ENCODE measurements at regions not wholly inside any gene's neighbourhood (a gene's known extent, or its start where the extent isn't known, plus 50 kb on each side); places are given as distances from the start of the nearest gene placed in this dataset.
A peak's percentile ranks its signal among the peaks of the same experiment; 100 is the strongest.

GRCh38 chr3:168472783-168473182 lies 377.1 kb upstream of the GOLIM4 start:
- no peak for DNase-seq (ENCODE audit: low read depth)
- no peak overlapping the region for H3K4me3 ChIP-seq (ENCODE audit: control insufficient read depth, low read depth, low read length)
- TF ChIP-seq CTCF (conservative IDR thresholded peaks at IDR 0.05; ENCODE audit: control insufficient read depth, insufficient read depth, low read depth, low read length): no peak

DNA sequence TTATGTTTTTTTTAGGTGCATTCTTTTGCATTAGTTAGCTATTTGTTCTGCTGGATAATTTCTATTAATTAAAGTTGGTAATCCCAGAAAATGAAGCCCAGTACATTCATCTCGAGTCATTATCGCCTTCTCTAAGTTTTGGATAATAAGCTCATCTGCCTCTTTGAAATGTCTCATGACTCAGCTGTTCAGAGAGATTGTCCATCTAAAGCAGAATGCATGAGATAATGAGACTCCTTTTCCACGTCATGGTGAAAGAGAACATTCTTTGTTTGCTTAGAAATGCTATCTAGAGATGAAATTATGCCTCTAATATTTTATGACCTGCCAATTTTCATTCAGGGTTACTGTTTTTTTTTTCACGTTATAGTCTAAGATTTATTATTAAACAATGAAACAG lies 374.7 kb upstream of the GOLIM4 start:
- no peak for TF ChIP-seq CTCF (conservative IDR thresholded peaks at IDR 0.05; ENCODE audit: control insufficient read depth, insufficient read depth, low read depth, low read length)
- no peak overlapping the region for H3K4me3 ChIP-seq (ENCODE audit: control insufficient read depth, low read depth, low read length)
- no peak for DNase-seq (ENCODE audit: low read depth)

DNA sequence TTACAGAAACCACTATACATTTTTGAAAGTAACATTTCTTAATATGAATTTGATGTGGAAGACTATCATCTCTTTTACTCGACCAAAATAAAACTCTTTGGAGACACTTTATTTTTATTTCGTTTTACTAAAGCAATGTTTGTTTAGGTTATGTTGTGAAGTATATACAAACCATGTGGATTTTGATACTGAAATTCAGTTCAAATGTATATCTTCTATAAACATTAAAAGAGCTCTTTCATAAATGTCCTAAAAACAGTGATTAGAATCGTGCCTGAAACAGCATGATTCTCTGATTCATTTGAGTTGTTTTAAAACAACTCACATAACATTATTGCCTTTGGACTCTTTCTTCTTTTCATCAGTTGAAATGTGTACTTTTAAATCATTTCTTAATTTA lies 373.7 kb upstream of the GOLIM4 start:
- DNase-seq (ENCODE audit: low read depth): no peak
- TF ChIP-seq CTCF (conservative IDR thresholded peaks at IDR 0.05; ENCODE audit: control insufficient read depth, insufficient read depth, low read depth, low read length): no peak
- H3K4me3 ChIP-seq (ENCODE audit: control insufficient read depth, low read depth, low read length): no peak overlapping the region

DNA sequence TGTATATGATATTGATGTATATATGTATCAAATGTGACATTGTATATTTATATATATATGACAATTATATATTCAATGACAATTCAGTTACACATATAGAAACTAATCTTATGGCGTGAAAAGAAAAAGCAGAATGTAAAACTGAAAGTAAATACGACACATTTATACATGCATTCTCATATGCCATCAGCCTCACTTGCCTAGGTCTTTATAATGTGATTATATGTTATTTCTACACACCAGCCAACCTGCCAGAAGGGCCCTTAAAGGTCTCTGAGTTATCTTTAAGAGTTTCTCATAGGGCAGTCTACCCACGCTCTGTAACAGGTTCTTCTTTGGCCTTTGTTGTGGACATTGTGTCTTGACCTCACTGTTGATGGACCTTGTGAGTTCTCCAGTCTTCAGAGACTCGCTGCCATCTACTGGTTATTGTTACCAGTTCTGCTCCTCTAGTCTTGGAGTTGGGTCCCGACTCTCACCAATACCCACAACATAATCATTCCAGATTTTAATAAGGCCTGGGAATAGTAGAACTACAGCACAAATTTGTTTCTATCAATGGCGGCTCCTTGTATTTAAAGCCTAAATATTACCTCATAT lies 371.5 kb upstream of the GOLIM4 start:
- H3K4me3 ChIP-seq (ENCODE audit: control insufficient read depth, low read depth, low read length): no peak overlapping the region
- peak; percentile 27 for TF ChIP-seq CTCF (conservative IDR thresholded peaks at IDR 0.05; ENCODE audit: control insufficient read depth, insufficient read depth, low read depth, low read length)
- DNase-seq (ENCODE audit: low read depth): peak; percentile 32

- TF ChIP-seq CTCF (conservative IDR thresholded peaks at IDR 0.05; ENCODE audit: control insufficient read depth, insufficient read depth, low read depth, low read length): no peak
- DNase-seq (ENCODE audit: low read depth): no peak
- no peak overlapping the region for H3K4me3 ChIP-seq (ENCODE audit: control insufficient read depth, low read depth, low read length)
Measured at GRCh38 chr3:168461793-168462192, 366.1 kb upstream of the GOLIM4 start.

DNA sequence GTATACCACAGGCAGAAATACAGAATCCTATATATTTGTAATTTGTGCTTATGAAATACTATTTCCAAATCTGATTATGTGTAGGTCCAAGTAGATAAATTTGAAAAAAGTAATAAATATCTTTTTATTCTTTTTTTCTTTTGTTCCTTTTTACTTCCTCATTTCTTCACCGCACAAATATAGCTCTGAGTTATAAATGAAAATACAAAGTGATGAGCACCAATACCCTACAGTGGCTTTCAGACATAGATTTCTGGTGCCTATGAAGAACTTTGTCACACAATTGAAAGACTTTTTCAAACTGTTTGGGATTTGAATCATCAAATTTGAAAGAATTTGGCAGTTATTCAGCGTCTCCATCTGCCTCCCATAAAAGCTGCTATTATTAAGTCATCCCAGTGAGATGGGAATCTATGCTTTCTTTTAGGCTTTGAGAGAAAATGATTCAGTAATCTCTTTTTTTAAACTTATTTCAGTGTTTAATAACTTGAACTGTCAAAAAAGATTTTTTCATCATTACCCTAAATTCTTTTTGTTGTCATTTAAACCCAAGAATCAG lies 363.6 kb upstream of the GOLIM4 start:
- peak; percentile 26 for DNase-seq (ENCODE audit: low read depth)
- no peak overlapping the region for H3K4me3 ChIP-seq (ENCODE audit: control insufficient read depth, low read depth, low read length)
- TF ChIP-seq CTCF (conservative IDR thresholded peaks at IDR 0.05; ENCODE audit: control insufficient read depth, insufficient read depth, low read depth, low read length): no peak

All from fibroblast of mammary gland (primary cell).